NCI-H1417 (cell line): ENCODE measurements at regions not wholly inside any gene's neighbourhood (a gene's known extent, or its start where the extent isn't known, plus 50 kb on each side); places are given as distances from the start of the nearest gene placed in this dataset.

Experiments
- DNase-seq, 3 experiments: peaks; one replicate each; lab custom pipeline; 2025; lab: John Stamatoyannopoulos, UW

DNA sequence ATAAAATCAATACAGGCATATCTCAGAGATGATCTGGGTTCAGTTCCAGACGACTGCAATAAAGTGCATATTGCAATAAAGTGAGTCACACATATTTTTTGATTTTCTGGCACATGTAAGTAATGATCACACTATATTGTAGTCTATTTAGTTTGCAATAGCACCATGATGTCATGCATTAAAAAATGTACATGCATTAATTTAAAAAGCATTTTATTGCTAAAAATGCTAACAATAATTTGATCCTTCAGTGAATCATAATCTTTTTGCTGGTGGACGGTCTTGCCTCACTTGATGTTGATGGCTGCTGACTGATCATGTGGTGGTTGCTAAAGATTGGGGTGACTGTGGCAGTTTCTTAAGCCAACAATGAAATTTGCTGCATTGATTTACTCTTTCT lies 511.1 kb downstream of the OTOL1 start:
- no peak for DNase-seq

DNA sequence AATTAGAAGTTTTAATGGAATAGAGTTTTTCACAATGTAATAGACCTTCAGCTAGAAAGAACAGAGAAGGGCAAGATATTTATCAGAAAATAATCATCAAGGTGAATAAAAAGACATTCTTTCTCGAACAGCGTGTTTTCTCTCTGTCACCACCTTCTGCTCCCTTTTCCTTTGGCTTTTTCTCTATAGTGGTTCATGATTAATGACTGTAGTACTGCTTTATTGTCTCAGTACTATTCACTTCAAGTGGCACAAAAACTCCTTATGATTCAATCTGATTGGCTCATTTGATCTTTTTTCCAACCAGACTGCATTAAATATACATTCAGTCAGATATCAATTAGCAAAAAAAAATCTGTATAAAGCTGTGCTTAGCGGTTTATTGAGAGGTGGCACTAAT lies 516.0 kb downstream of the OTOL1 start:
- peak in 1 of 3 experiments; percentile 60 for DNase-seq

DNA sequence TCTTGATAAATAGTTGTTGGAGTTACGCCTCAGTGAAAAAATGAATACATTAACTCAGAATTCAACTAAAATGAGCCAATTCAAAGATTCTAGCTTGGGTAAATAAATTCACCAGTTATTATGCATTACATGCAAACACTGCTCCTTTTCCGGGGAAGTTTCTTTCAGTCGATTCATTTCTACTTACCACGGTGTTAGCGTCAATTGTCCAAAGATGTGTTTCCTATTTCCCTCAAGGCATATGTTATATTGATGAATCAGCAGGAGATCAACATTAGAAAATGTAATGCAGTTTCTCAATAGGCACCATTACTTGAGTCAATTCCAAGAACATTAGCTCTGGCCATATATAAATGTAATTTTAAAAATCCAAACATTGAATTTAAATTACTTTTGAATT lies 517.7 kb downstream of the OTOL1 start:
- no peak for DNase-seq

DNA sequence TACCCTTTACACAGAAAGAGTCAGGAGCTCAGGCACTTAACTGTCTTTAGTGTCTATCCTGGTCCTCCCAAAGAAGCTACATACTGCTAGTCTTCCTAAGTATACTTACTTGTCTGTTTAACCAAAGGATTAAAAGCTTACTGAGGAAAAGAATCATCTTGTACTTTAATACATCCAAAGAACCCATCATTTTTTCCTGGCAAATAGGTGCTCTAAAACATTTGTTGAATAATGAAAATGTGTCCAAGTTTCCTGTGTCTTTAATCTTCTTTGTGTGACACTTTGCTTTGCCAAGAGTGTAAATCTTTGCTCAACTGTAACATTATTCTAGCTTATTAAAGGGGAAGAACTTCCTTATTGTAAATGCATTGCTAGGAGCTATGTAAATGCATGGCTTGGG lies 519.2 kb downstream of the OTOL1 start:
- DNase-seq, result no peak

DNA sequence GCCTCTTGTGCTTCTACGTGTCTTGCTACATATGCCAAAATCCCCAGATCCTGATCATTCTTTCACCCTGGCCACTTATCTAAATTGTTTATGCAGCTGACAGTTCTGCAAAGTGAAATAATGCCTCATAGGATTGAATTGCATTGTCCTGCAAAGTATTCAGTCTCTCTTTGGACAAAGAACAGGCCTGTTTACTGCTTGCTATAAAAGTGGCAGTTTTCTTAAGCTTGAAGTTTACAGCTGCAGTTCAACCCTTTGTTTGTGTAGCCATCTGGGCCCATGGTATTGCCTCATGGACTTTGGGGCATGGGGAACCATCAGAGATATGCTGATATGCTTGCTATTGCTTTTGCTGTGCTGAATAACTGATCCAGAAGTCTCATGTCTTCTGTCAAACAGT lies 523.2 kb downstream of the OTOL1 start:
- DNase-seq, result no peak

DNA sequence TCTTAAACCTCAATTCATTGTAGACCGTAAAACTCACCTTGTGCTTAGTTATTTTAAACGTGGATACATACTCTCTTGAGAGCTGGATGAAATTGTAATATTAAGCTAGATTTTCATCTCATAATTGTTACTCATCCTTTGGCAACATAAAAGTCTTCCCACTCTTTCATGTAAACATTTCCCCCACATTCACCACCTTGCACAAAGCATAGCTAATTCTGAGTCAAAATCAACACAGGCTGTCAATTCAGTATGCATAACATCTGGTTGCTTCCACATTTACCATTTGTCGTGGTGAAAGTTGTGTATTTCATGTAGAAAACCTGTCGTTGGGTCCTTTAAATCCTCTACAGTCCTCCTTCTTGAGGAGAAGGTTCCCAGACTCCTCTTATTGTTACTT lies 524.6 kb downstream of the OTOL1 start:
- DNase-seq, result no peak

DNA sequence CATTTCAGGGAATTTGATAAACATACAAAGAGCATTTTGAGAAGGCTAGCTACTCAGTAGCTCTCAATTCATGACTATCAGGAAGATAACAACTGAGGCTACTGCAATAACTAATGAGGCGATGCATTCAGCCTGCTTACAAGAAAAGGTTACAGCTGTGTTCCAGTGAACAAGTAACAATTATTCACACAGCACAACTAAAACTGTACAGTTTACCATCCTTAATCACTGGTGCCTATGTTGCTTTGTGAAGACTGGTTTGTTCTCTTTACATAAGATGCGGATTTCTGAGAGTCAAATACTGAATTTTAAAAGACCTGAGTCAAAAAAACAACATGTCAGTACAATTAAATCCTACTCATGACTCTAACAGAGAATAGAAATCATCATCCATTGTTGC lies 526.3 kb downstream of the OTOL1 start:
- peak in 1 of 3 experiments; percentile 27 for DNase-seq

DNA sequence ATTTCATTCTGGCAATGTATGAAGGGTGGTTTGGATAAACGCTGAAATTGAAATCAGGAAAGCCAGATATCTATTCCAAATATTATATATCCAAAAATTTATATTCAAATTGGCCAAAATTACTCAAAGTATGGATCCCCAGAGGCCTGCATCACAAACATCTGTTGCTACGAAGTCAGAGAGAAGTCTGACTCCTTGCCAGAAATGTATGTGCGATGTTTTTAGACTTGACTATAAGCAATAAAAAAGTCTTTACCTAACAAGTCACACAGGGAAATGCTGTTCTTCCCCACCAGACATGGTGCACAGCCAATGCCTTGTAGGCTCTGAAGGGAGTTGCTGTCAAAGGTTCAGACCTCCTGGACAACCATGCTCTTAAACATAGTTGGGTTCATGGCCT lies 533.1 kb downstream of the OTOL1 start:
- DNase-seq, result no peak

DNA sequence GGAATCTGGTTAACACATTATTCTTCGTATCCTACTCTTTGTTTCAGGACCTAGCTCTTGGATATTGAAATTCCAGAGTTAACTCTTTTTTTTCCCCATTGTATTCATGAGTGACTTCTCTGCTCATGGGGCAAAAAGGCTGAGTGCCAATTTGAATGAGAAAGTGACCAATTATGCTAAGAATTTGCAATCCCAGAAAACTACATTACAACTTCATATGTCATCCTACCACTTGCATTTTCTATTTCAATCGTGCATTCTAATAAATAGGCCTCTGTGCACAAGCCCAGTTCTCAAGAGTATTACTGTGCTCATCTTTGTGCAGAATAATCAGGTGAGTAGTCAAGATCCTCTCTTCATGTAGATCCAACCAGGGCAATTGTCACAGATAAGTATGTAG lies 537.8 kb downstream of the OTOL1 start:
- no peak for DNase-seq

DNA sequence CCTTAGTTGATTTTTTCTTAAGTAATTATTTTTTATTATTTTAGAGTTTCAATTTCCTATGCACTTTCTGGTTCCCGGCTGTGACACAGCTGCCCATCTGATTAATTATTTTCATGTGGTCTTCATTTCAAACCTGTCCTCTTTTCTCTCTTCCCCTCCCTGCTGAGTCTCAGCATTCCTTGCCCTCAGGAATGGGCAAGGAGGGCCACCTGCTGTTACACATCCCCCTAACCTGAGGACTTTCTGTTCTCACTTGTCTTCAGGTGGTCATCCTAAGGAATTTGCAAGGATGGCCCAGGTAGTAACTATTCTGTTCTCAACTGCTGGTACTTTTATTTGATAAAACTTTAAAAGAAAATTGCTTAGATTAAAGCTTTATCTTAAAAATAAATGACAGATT lies 545.0 kb downstream of the OTOL1 start:
- no peak for DNase-seq

DNA sequence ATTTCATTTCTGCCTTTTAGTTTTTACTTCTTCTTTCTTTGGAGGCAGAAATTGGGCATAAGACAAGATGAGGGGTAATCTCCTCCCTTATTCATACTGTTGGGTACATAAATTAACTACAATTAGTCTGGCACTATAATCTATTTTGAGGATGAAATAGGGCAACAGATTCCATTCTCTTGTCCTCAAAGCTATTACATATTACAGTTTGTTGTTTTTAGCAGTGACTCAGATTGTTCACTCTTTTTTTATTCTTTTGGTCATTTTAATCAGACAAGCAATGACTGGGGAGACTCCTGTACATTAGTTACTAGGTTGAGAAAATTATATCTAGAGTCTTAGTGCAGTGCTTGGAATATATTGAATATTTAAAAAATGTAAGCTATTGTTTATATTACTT lies 556.0 kb downstream of the OTOL1 start:
- DNase-seq, result no peak

DNA sequence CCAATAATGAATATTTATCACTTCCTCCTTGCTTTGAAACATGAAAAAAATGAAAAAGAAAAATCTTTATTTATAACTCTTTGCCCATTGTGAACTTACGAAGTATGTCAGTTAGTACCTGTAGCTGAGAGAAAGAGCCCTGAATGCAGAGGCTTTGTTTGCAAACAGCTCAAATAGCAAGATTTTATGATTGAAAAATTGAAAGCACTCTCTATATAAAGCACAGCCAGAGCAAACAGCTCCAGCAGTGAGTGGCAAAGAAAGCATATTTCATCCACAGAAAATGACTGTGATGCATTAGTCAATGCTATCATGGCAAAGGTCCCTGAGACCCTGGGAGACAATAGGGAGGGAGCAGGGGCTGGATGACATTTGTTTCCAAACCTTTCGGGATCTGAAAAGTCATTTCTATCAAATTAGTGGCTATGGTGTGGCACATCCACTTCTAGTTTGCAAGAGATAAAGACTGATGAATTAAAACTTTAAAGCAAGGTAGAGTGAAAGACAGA lies 576.1 kb downstream of the OTOL1 start:
- peak in 2 of 3 experiments; percentile 20 to 68 for DNase-seq

DNA sequence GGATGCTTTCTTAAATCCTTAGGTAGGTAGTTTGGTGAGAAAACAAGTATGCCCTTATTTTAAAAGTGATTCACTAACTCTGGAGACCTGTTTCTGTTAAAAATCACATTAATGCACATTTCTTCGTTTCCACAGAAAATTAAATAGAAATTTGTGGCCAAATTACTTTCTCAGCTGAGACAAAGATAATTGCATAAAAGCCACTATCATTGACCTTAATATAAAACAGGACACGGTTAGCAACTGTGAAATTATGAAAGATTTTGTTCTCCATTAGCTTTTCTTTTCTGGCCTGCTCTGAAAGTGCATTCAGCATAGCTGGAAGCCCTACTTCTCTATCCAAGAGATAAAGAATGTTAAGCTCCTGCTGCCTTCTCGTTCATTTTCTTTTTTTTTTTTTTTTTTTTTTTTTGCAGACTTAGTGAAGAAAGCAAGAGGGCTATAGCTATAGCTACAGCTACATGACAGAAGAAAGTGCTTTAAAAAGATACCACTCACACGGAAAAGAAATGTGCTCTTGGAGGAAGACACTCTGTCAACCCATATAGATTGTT lies 576.9 kb downstream of the OTOL1 start:
- no peak for DNase-seq

DNA sequence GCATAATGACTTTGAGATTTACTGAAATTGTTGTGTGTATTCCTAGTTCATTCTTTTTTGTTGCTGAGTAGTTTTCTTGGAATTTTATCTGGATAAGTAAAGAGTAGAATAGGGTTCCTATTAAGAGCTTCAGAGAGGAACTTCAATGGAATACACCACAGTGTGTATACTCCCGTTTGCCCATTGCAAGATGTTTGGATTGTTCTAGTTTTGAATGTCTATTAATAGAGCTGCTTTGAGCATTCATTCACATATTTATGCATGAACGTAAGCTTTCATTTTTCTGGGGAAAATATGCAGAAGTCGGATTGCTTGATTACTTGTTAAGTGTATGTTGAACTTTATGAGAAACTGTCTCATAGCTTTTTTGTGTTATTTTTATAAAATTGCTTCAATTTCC lies 580.5 kb downstream of the OTOL1 start:
- DNase-seq, result no peak

DNA sequence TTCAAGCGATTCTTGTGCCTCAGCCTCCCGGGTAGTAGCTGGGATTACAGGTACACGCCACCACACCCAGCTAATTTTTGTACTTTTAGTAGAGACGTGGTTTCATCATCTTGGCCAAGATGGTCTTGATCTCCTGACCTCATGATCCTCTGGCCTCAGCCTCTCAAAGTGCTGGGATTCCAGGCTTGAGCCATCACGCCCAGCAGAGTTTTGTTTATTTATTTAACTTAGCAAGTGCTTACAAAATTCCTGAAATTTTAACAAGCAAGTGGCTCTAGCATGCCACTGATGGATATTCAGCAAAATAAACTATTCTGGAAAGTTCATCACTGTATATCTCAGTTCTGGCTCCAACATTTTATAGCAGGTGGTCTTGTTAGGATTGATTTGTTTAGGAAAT lies 585.9 kb downstream of the OTOL1 start:
- DNase-seq, result no peak

DNA sequence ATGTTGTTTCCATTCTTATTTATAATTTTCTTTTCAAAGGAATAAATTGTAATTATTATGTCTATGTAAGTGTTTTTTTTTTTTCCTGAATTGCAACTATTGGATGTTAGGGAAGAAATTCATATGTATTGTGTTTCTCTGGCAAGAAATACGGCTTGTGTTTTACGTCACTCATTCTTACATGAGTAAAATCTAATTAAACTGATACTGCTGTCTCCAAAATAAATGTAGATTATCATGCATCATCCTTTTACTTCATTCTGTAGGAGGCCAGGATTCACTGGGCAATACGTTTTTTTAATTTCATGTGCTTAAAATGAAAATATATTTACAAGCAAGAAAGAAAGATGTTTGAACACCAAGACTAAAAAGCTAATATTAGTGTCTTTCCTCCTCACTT lies 590.8 kb downstream of the OTOL1 start:
- DNase-seq, result no peak

DNA sequence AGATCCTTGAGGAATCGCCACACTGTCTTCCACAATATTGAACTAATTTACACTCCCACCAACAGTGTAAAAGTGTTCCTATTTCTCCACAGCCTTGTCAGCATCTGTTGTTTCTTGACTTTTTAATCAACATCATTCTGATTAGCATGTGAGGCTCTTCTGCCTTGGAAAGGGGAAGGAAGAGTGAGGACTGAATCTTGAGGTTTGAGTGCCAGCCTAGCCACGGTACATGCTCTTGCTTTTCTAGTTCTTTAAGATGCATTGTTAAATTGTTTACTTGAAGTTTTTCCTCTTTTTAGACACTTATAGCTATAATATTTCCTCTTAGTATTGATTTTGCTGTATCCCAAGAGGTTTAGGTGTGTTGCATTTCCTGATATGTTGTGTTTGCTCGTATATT lies 596.1 kb downstream of the OTOL1 start:
- DNase-seq, result no peak

DNA sequence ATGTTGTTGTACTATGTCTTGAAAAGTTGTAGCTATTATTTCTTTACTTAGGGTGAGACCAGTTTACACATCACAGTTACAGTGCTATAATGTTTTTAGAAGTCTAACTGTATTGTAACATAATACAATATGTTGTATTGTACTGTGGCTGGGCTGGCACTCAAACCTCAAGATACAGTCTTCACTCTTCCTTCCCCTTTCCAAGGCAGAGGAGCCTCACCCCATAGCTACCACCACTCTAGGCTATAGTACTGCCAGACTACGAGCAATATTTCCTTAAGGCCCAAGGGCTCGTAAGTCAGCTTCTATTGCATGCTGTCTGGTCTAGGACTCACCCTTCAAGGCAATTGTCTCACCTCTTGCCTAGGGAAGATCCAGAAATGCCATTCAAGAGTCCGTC lies 597.7 kb downstream of the OTOL1 start:
- DNase-seq, result no peak

DNA sequence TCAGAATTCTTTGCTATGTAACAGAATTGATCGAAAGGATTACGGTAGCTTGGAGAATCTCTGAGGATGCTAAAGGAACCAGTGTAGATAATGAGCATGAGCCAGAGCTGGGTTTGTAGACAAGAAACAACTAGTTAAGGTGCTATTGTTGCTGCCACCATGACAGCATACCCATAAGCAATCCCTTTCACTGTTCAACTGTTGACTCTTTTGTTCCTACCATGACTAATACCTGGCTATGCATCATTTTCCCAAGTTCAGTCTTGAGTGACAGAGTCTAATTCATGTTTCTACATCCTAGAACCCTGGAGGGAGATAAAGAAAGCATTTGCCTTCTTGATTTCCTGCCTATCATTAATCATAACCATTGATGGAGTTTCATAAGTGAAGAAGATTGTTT lies 600.3 kb downstream of the OTOL1 start:
- DNase-seq, result peak in 1 of 3 experiments; percentile 14

DNA sequence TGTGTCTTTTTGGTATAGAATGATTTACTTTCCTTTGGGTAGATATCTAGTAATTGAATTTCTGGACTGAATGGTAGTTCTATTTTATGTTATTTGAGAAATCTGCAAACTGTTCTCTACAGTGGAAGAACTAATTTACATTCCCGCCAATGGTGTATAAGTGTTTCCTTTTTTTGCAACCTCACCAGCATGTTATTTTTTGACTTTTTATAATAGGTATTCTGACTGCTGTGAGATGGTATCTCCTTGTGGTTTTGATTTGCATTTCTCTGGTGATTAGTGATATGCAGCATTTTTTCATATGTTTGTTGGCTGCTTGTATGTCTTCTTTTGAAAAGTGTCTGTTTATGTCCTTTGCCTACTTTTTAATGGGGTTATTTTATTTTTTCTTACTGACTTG lies 607.2 kb downstream of the OTOL1 start:
- no peak for DNase-seq

DNA sequence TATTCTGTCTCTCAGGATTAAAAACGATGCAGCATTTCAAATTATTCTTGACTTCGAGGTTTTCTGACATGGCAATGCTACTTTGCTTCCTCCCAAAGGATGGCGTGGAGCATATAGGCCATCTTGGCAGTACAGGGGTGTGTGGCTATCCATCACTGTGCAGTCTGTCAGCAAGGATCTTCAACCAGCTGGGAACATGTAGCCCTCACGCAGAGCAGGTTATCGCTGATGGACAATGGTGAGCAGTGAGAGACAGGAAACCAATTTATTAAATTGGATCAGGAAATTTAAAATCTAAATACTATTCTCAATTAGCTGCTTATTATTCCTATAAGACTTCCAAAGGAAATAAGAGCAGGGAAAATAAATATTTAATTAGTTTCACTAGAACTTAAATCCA lies 615.3 kb downstream of the OTOL1 start:
- peak in 1 of 3 experiments; percentile 38 for DNase-seq

DNA sequence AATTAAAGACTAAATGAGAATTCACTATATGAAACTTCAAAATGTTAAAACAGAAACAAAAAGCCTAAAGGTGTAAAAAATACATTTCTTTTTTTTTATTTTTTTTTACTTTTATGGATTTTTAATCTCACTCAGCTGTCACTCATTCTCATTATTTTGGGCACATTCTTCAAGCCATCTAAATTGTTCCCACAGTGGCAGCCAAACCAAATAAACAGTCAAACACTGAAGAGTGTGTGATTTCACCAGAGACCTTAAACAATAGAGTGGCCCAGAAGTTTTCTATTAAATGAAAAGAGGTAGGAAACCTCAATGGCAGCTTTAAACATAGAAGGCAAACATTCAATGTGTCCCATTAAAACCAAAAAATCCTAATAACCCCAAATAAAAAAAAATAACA lies 616.1 kb downstream of the OTOL1 start:
- peak in 1 of 3 experiments; percentile 9 for DNase-seq

DNA sequence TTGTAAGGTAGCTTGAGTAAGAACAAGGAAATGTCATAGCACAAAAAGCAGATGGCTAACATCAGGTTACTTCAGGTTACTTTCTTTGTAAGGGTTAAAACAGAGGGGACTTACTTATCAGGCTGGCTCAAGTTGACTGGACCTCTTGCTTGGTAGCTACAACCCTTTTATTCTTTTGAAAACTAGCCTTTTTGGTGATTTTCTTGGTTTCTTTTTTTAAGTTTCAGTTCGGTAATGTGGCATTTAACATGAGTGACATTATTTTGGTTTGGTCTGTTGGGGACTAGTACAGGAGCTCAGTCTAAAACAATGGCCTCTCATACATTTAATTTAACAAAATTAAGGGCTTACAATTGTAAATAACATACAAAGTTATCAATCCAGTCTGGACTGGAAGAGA lies 621.4 kb downstream of the OTOL1 start:
- DNase-seq, result no peak

DNA sequence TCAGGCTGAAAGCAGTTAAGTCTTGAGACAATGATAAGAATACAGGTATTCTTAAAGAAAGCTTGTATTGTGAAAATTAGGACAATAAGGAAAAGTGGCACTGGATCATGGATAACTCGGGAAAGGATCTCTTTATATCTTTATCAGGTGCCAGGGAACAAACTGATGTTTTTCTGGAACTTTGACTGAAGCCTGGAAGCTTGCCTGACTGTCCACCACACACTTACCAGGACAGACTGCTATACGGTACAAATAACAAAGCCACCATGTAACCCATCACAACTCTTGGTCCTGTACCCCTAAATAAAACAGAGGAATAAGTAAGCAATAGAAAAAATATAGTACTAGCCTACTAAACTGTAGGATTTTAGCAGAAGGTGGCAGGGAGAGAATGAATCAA lies 623.0 kb downstream of the OTOL1 start:
- DNase-seq, result no peak

DNA sequence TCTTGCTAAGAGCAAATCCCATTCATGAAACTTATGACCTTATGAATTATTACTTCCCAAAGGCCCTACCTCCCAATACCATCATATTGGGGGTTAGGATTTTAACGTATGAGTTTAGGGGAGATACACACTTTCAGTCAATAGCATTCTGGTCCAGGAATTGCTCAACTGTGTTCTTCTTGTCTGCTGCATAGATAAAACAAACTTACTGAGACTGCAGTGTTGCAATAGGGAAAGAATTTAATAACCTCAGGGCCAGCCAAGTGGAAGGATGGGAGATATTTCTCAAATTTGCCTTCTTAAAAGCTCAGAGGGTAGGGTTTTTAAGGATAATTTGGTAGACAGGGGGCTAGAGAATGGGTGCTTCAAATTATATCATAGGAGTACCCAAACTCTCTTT lies 625.8 kb downstream of the OTOL1 start:
- no peak for DNase-seq
